Fibroblast of skin of back (primary cell): ENCODE measurements at regions not wholly inside any gene's neighbourhood (a gene's known extent, or its start where the extent isn't known, plus 50 kb on each side); places are given as distances from the start of the nearest gene placed in this dataset.

Experiments used
- DNase-seq: peaks from one replicate; pipeline ENCODE4 v3.0.0-alpha.2; 2013

DNA sequence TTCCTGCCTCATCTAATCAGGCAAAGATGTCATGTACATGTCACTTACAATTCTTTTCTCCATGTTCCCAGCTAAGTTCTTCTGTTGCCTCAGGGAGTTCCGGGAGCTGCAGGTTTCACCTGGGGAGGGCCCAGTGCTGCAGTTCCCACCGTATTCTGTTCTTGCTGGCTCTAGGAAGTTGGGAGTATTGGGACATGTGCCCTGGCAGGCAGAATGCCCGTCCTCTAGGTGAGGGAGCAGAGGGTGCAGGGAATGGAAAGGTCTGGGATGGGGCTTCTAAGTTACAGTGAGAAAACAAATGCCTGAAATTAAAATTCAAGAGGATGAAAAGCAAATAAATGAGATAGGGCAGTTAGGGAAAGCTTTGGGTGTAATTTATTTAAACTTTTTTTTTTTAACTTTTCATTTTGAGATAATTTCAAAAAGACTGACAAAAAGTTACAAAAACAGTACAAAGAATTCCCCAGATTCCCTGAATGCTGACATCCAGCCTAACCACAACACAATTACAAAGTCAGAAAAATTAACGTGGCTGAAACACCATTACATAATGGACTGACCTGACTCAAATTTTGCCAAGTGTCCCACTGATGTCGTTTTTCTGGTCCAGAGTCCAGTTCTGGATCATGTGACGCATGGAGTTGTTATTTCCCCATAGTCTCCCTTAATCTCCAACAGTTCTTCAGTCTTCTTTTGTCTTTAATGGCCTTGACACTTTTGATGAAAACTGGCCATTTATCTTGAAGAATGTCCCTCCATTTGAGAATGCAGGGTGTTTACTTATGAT lies 187.2 kb upstream of the MYL2 start:
- DNase-seq: no peak

DNA sequence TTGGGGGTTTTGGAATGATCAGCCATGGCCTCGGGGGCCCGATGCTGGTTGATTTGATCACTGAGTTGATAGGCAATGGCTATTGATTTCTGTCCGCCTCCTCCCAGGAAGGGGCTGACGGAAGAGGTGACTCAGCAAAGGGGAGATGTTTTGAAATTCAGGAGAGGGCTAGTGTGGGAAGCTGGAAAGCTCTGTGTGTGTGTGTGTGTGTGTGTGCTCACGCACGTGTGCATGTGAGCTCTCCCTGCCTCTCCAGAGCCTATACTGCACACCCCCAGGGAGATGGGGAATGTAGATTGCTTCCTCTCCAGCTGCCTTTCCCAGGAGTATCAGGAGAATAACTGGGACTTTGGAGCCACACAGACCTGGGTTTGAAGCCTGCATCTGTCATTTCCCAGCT lies 184.9 kb upstream of the MYL2 start:
- no peak for DNase-seq

- DNase-seq: no peak
Measured at GRCh38 chr12:111103583-111103982, 183.2 kb upstream of the MYL2 start.

DNA sequence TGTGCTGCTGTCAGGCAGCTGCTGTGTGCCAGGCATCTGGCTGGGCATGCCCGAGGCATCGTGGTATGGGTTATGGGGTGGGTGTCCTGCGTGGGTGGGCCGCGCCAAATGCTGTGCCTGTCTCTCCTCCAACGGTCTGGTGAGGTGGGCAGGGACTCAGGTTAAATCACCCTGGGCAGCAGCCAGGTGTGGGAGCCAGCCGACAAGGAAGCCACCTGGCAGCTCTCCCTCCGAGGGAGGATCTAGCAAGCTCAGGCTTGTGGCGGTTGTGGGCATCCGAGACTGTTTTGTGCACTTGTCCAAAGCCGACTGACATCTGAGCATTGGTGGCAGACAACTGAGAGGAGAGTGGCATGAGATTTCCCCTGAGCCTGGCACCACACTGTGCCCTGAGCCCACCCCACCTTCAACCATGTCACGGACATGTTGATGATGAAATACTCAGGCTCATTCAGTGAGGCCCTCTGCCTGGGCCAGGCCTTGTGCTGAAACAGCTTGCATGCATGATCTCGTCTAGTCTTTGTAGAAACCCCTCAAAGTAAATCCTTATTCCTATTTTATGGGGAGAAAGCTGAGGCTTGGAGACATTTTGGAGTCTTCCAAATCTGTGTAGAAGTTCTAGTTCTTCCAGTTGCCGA lies 181.8 kb upstream of the MYL2 start:
- no peak for DNase-seq

- no peak for DNase-seq
Measured at GRCh38 chr12:111101003-111101402, 180.6 kb upstream of the MYL2 start.

GRCh38 chr12:111100554-111100953 lies 180.2 kb upstream of the MYL2 start:
- no peak for DNase-seq

DNA sequence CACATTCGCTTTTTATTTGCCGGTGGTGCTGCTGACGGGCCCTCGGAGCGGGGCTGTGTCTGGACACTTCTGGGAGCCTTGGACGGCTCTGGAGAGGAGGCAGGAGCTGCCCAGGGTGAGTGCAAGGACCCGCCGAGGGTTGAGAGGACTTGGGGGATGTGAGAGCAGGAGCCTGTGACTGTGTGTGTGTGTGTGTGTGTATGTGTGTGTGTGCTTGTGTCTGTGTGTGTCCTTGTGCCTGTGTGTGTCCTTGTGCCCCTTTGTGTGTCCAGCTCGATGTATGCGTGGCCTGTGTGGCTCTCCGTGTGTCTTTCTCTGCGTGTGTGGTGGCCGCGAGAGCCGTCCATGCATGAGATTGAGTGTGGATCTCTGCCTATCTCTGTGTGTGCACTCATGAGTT lies 179.6 kb upstream of the MYL2 start:
- DNase-seq: no peak

DNA sequence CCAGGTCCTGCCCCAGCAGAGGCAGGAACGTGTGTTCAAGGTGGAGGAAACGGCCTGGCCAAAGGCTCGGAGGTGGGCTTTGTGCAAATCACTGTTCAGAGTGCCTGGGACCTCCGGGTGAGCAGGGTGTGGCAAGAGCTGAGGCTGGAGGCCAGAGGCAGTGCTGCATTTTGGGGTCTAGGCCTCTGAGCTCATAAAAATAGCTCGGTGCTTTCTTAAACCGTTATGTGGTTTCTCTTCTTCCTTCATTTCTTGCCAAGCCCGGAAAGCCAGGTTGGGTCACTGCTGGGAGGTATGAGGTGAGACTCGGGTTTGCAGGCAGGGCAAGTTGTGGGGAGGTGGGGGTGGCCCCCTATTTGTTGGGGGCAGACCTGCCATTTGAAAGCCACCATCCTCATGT lies 178.8 kb upstream of the MYL2 start:
- DNase-seq: no peak

- DNase-seq: no peak
Measured at GRCh38 chr12:111094157-111095010, 174.0 kb upstream of the MYL2 start.

- no peak for DNase-seq
Measured at GRCh38 chr12:111093428-111094142, 173.2 kb upstream of the MYL2 start.

GRCh38 chr12:111091051-111091450 lies 170.7 kb upstream of the MYL2 start:
- DNase-seq: no peak

DNA sequence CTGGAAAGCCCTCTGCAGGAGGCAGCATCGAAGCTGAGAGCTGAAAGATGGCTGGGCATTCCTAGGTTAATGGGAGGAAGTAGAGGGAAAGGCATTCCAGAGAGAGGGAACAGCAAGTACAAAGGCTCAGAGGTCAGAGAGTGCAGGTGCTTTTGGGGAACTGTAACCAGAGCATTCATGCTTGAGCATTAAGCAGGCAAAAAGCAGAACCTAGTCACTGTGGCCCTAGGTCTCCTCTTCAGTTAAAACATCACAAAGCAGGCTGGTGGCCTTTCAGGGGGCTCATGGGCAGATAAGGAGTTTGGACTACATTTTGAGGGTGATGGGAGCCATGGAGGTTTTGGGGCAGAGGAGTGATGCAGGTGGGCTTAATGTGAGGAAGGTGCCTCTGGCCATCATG lies 169.2 kb upstream of the MYL2 start:
- no peak for DNase-seq

DNA sequence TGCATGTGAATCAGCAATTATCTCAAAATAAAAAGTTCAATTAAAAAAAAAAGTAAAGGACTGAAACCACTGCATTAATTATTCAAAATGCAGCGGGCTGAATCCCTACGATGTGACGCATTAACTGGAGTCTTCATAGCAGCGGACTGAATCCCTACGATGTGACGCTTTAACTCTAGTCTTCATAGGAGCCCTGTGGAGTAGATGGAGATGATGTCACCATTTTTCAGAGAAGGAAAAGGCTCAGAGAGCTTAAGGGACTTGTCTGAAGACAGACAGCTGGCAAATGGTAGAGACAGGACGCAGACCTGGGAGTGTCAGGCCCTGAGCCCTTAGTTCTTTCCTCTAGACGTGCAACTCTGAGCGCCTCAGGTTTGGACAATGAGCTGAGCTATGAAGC lies 168.0 kb upstream of the MYL2 start:
- no peak for DNase-seq

GRCh38 chr12:111086947-111087700 lies 166.7 kb upstream of the MYL2 start:
- DNase-seq: no peak

- DNase-seq: no peak
Measured at GRCh38 chr12:111085096-111085495, 164.7 kb upstream of the MYL2 start.

GRCh38 chr12:111084605-111085004 lies 164.2 kb upstream of the MYL2 start:
- no peak for DNase-seq

DNA sequence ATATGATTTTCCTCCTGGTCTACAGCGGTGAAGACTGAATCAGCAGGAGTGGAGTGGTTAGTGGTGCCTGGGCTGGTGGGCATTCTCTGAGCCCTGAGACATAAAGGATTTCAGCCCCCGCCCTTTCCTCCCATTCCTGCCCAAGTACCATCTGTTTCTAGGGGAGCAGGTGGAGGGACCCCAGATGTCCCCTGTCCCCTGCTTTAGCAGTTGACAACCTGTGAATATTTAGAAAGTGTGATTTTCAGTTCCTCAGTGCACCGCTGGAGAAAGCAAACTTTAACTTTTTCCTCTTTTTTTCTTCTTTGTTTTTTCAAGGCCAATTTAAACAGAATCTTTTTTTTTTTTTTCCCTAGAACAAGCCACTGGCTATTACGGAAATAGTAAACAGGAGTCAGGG lies 163.8 kb upstream of the MYL2 start:
- no peak for DNase-seq

DNA sequence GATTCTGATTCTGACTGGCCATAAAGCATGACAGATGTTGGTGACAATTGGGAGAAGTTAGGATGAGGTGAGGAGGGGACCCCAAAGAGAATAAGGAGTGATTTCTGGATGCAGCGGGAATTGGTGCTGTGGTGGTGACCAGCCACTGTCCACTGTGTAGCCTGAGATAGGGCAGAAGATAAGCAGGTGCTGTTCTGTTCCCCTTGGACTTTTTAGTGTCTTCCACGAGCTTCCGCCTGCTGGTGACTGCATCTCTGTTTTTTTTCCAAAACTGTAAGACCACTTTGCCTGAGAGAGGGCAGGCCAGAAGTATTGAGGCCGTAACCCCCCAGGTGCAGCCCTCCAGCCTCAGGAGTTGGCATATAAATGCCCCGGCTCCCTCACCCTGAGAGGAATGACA lies 161.2 kb upstream of the MYL2 start:
- DNase-seq: no peak

- DNase-seq: no peak
Measured at GRCh38 chr12:111078731-111079130, 158.4 kb upstream of the MYL2 start.

DNA sequence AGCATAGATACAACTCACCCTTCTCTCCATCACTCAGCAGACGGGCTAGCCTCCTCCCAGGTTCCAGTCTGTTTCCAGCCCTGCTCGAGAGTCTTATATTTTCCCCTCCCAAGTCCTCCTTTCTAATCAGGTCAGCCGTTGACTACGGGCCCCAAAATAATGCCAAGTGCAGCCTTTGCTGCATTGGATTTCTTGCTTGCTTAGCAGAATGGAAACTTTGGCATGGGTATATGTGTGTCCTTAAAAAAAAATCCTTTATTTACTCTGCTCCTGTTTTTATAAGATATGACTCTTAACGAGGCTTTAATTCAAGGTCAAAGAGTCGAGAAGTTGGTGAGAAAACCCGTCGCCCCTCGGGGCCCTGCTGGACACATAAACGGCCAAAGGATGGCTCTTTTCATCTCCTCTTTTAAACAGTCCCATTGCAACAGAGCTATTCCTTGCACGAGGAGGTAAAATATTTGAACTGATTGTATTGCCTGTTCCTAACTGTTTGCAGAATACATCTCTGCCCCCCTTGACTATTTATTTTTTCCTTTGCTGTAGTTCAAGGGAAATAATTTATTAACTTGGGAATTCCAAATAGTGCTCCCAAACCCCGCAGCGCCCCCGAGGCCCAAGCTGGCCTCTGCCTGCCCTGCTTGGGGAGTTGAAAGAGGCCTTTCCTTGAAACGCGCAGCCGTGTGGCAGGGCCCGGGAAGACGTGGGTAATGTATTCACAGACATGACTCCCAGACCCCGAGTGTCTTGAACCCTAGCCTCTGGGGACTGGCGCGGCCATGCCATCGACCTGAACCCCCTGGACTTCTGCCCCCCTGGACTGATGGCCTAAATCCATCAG lies 156.5 kb upstream of the MYL2 start:
- no peak for DNase-seq

- no peak for DNase-seq
Measured at GRCh38 chr12:111076199-111076598, 155.8 kb upstream of the MYL2 start.
